Kidney capillary endothelial cell (primary cell): ENCODE measurements at regions not wholly inside any gene's neighbourhood (a gene's known extent, or its start where the extent isn't known, plus 50 kb on each side); places are given as distances from the start of the nearest gene placed in this dataset.
"Not testable (repeated sequence)": the region's sequence is repeated elsewhere in the genome, so short reads cannot be mapped to it uniquely, and the experiment has no call there.

ENCODE experiments used
- DNase-seq: peaks from one replicate; pipeline ENCODE4 v3.0.0-alpha.2; 2018; ENCODE audit warnings: low spot score

DNA sequence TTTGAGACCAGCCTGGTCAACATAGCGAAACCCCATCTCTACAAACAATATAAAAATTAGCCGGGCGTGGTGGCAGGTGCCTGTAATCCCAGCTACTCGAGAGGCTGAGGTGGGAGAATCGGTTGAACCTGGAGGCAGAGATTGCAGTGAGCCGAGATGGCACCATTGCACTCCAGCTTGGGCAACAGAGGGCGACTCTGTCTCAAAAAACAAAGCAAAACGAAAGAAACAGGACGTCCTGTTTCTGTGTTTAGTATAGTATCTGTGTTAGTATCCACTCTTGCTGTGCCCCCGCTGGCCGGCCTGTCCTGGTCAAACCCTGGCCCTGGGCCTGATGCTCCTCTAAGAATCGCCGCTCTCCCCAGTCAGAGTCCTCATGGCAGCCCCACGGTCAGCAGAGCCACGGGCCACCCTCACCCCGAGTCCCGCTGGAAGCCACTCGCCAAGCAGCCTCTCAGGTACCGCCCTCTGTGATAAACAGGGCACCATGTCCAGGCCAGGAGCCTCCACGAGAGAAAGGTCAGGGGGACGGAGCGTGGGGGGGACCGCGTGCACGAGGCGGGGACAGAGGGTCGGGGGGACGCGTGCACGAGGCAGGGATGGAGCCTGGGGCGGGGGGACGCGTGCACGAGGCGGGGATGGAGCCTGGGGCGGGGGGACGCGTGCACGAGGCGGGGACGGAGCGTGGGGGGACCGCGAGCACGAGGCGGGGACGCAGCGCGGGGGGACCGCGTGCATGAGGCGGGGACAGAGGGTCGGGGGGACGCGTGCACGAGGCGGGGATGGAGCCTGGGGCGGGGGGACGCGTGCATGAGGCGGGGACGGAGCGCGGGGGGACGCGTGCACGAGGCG lies 384.5 kb downstream of the SMOC2 start:
- DNase-seq: no peak

DNA sequence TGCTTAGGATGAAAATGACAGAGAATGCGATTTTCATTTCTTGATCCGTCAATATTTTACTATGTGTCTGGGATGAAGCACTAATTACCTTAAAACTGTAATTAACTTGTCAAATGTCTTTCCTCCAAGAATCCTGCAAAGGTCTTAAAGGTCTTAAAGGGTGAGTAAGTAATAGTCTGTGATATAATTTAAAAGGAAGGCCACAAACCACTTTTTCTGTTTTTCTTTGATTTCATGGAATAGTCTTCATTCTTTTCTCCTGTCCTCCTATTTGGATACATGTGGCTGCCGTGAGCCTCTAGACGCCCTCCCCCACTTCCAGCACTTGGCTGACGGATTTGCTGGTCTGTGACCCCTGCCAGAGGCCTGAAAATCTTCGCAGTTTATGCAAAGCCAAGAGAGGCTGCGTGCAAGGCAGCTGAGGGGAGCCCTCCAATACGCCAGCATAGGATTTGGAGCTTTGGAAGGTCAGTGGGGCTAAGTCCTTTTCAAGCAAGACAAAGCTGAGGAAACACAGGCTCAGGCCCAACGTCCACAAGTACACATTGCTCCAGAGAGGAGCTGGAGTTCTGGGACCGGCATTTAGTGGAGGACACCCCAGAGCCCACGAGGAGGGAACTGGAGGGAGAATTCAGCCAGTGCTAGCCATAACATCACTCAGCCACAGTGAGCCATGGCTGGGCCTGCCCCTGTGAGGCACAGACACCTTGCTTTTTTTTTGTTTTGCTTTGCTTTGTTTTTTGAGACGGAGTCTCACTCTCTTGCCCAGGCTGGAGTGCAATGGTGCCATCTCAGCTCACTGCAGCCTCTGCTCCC lies 382.6 kb downstream of the SMOC2 start:
- DNase-seq: no peak

DNA sequence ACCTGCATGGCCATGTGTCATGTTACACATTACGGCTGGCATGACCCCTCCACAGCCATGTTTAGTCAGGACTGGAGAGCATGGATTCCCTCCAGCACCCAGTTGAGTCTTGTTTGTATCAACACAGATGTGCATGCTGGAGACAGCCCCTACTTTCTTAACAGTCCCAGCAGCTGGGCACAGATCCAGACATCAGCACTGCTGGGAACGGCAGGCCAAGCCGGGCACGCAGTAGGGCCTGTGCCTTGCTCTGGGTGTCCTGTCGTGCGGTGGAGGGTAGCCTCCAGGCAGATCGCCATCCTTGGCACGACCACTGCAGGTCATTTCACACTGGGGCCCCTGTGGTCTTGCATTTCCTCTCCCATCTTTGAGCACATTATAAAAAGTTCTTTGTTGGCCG lies 381.4 kb downstream of the SMOC2 start:
- DNase-seq: no peak

DNA sequence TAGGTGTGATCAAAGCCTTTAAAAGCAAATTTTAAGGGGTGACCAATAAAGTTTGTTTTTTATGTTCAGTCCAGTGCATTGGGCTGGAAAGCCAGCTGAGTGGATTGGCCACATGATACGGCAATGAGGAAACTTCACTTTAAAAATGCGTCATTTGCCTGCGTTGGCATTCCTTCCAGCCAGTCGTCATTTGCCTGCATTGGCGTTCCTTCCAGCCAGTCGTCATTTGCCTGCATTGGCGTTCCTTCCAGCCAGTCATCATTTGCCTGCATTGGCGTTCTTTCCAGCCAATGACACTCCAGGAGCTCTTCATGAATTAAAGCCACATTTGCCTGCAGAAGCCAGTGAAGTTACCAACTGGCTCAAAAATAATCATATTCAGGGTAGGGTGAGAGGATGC lies 378.6 kb downstream of the SMOC2 start:
- DNase-seq: no peak

DNA sequence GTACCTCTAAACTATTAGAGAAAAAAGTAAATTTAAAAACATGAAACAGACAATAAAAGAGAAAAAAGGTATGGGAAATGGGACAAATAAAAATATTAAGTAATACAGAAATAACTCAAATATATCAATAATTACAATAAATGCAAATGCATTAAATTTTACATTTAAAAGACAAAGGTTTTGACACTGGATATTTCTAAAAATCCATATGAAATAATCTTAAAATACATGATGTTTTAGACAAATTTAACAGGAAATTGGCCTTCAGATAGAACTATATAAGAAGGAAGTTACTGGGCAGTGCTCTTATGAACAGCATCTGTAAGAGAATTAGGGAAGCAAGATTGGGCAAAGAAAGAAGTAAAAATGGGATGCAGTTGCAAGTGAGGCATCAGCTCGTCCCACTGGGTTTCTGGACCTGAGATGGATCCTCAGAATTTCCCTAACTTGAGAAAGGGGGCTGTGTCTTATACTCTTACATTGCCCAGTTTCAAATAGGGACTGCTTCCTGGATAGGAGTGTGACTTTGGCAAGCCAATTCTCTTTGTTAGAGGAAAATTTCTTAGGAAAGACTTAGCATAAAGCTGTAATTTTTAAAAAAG lies 376.7 kb downstream of the SMOC2 start:
- no peak for DNase-seq

DNA sequence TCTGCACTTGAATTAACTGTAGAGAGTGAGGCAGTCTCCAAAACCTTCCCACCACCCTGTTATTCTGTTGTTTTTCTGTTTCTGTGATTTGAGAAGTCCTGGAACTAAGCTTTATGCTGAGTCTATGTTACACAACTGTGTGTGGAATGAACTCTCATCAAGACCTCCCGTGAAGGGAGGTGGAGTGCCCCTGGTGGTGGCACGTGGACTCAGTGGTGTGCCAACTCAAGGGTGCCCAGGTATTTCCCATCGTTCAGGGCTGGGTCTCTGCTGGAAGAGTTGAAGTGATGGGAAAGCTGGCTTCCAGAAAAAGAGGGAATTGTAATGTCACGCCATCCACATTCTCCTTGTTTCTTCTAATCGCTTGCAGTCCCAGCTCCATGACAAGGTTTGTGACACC lies 374.2 kb downstream of the SMOC2 start:
- DNase-seq: no peak

DNA sequence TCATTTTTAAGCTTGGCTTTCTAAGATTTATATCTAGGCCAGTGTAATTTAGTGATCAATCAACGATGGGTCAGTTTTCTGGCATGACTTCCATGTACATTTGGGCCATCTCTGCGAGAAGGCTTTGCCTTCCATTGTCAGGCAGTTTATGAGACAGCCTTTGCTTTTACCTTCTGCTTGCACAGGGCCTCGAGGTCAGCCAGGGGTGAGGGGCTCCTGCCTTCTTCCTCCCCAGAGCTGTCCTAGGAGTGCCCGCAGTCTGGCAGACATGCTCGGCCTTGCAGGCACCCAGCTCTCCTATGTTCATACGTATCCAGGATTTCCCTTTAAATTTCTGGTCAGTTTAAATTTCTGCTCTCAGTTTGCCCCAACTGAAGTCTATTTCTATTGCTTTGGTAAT lies 367.2 kb downstream of the SMOC2 start:
- DNase-seq: no peak

DNA sequence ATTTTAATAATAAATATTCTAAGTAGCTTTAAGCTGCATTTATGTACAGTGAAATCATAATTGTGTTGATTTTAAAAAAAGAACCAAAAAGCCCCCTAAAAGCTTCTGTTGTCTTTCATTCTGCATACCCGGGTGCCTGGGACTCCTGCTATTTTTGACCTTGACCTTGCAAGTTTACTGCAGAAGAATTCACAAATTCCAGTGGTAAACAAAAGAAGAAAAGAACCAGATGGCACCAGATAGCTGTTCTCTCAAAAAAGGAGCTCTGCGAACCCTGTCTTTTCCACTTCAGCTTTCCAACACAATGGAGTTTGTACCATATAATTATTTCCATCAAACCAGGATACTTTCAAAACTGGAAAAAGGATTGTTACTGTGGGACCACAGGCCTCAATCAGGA lies 363.3 kb downstream of the SMOC2 start:
- DNase-seq: no peak

DNA sequence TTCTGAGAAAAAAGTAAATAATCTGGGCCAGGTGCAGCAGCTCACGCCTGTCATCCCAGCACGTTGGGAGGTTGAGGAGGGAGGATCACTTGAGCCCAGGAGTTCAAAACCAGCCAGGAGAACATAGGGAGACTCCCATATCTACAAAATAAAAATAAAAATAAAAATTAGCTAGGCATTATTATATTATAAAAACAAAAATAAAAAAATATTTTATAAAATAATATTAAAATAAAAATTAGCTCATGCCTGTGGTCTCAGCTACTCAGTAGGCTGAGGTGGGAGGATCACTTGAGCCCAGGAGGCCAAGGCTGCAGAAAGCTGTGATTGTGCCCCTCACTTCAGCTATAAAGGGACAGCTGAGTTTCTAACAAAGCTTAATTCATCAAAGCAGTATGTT lies 362.9 kb downstream of the SMOC2 start:
- DNase-seq: no peak

DNA sequence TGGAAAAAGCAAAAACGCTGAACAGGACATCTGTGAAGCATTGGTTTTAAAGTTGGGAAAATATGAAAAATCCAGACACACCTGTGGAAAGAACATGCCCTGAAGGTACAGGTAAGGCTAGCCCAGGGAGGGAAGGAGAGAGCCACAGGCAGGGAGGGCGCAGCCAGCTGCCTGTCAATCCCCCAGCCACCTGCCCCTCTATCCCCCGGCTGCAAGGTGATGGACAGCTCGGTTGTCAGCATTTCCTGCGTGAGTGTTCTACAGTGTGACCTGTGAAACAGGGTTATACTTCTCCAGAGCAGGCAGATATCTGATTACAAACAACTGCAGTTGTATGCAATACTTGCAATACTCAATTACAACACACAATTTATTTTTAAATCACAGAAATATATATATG lies 358.1 kb downstream of the SMOC2 start:
- no peak for DNase-seq

DNA sequence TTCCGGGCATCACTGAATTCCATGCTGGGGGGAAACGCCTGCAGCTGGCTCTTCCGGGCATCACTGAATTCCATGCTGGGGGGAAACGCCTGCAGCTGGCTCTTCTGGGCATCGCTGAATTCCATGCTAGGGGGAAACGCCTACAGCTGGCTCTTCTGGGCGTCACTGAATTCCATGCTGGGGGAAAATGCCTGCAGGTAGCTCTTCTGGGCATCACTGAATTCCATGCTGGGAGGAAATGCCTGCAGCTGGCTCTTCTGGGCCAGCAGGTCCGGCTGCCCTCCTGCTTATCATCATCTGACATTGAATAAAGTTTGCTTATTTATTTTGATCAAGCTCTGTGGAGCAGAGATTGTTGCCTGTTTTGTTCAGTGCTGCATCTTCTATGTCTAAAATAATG lies 355.1 kb downstream of the SMOC2 start:
- DNase-seq: no peak

DNA sequence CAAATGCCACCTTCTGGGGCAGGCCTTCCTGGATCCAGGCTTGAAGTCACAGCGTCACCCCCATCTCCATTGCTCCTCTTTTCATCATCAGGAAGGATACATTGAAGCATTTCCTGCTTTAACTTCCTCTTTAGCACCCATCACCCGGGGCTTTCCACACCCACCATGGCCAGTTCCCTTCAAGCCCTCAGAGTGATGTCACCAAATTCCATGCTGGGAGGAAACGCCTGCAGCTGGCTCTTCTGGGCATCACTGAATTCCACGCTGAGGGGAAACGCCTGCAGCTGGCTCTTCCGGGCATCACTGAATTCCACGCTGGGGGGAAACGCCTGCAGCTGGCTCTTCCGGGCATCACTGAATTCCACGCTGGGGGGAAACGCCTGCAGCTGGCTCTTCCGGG lies 354.6 kb downstream of the SMOC2 start:
- DNase-seq: not testable (repeated sequence)

DNA sequence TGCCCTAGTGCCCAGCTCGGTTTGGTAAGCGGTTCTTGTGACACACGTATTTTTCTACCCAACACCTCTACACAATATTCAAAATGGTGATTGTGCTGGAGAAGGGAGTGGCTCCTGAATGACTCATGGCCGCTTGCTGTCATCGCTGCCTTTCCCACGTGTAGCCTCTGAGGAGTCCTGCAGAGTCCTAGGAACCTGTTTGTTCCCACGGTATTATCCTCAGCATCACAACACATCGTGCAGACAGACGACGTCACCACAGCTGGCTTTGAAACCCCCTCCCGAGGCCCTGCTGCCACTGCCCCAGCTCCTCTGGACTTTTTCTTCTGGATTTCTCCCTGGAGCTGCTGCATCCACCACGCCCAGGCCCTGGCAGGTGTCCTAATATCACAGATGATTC lies 353.5 kb downstream of the SMOC2 start:
- DNase-seq: no peak

DNA sequence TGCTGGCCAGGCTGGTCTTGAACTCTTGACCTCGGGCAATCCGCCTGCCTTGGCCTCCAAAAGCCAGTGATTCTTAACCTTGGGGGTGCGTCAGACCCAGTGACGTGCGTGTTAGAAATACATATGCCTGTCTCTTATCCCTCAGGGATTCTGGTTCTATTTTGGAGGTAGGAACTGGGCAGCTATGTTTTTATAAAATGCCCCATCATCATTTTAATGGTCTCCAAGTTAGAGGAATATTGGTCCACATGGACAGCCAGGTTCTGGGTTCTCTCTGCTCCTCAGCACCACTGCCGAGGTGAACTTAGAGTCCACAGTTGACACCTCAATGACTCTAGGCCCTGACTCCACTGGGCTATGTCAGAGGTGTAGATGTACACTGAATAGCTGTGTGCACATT lies 352.7 kb downstream of the SMOC2 start:
- no peak for DNase-seq

DNA sequence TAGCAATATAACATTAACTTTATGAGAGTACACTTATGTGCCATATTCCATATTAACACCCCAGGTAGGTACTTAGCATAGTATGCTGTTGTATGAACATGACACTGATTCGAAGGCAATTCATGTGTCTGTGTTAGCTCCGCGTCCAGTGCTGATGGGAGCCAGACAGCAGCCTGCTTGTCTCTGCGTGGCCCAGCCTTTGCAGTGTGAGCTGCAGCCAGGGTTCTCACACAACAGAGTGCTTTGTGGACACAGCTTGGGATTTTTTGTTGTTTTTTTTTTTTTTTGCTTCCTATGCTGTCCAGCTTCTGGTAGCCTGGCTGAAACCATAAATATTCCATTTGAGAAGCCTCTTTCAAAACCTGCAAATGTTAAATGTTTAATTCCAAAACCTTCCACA lies 350.9 kb downstream of the SMOC2 start:
- no peak for DNase-seq

DNA sequence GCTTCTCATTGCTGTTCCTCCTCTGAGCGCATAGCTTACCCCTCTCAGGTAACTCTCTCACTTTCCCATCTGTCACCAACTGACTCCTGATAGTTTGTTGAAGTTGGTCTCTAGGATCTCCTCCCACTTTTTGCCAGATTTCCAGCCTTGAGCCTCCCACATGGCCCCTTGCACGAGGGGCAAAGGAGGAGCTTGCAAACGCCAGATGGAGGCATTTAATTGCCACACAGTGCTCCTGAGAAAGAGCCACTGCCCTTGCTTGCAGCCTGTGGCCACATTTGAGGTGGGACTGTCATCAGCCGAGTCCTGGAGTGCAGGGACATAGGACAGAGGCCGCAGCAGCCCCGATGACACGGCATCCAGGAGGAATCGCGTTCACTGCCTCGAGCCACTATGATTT lies 348.7 kb downstream of the SMOC2 start:
- DNase-seq: no peak

DNA sequence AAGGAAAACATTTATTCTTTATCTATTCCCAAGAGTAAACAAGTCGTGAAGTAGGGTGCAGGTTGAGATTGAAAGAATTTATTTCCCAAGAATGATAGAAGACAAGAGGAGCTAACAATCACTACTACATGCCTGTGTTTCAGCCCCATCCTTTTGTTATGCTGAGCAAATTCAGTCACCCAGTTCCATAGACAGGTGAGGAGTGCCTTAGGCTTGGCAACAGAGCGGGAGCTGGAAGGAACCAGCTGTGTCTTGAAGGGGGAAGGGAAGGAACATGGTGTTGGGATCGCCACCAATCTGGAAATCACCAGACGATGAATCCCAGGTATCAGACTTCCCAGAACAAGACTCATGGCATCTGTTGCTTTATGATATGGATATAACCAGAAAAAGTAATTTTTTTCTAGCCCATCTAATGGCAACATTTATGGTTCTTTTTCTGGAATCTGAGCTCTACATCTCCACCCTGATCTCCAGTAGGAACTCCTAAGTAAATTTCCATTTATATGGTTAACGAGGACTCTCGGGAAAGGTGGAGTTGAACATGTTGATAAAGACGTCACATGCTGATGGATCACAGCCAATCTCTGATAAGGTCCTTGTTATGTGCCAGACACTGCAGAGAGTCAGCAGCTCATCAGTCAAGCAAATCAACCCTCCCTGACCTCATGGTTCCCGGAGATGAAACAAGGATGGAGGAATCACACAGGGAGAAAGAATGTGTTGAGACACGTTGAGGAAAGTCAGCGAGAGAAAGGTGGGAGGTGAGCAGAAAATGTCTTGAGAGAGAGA lies 344.9 kb downstream of the SMOC2 start:
- no peak for DNase-seq

DNA sequence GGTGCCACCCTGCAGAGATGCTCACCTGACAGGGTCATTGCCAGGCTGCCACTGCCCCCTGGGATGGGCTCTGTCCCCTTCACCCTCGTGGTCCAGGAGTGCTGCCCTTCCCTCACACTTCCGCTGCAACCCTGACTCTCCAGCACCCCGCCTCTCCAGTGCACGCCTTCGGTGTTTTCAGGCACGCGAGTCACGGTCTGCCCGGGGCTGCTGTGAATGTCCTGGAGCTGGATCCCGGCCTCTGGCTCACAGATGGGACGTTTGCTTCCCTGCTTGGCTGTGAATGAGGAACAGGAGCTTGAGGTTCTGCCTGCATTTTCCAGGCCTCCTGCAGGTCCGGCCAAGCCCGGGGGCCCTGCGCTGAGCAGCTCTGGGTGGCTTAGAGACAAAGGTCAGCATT lies 343.4 kb downstream of the SMOC2 start:
- no peak for DNase-seq

DNA sequence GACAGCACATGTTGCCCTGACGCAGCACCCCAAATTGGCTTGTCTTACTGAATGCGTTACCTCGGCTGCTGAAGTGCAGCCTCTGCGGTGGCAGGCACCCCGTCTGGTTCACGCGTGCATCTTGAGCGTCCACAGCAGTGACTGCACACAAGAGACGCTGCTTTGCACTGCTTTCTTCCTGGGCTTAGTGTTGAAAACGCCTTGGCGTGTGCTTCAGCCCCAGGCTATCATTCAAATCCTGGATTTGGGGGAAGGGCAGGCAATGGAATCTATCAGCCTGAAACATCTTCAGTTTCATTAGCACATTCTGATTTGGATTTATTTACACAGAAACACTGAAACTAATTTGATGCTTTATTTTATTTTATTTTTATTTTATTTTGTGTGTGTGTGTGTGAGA lies 342.7 kb downstream of the SMOC2 start:
- DNase-seq: no peak

DNA sequence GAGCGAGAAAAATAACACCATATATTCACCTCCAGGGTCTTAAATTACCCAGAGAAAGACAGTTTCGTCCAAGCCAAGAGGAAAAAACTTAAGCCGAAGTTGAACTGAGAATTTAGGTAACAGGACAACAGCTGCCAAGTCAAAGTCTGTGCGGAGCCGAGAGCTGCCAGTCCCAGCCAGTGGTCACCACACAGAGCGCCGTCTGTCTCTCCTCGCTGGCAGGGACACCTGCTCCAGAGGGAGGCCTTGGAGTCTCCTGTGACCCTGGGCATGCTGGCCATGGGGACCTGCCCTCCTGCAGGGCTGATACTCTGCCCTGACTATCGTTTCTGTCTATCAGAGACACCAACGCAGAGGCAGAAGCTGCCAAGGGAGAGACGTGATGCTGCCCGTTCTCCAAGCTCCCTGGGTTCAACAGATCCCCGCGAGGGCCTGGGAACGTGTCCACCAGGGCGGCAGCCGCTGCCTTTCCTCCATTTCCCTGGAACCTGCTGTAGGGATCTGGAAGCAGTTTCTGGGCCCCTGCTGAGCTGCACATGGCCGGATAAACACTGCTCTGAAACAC lies 341.3 kb downstream of the SMOC2 start:
- DNase-seq: no peak

DNA sequence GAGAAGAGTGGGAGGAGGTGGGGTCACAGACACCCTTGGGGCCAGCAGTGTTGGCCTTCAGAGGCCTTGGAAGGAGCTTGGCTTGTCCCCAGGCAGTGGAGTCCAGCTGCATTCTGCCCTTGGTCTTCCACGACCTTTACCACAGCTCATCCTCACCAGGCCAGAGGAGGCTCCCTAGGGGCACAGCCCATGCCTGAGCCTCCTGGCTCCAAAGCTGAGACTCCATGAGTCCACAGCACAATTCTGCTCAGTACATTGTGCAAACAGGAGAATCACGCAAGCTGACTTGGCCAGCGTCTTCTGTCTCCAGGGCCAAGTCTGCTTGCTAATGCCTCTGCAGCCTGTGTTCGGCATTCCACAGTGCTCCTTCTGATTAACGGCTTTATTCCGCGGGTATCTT lies 337.2 kb downstream of the SMOC2 start:
- DNase-seq: no peak

DNA sequence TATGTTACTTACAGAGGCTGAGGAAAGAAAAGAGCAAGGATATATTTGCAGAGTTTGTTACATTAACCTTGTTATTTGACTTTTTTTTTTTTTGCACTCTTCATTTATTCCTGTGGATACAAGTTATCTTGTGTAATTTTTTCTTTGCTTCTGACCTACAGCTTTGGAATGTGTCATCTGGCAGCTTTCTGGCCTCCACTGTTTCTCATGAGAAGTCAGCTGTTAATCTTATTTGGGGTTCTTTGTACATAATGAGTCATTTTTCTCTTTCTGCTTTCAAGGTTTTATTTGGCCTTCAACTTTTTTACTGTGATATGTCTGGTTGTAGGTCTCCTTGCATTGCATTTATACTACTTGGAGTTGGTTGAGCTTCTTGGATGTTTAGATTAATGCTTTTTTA lies 333.4 kb downstream of the SMOC2 start:
- no peak for DNase-seq
